ENCODE measurements at regions not wholly inside any gene's neighbourhood (a gene's known extent, or its start where the extent isn't known, plus 50 kb on each side); places are given as distances from the start of the nearest gene placed in this dataset.

DNA sequence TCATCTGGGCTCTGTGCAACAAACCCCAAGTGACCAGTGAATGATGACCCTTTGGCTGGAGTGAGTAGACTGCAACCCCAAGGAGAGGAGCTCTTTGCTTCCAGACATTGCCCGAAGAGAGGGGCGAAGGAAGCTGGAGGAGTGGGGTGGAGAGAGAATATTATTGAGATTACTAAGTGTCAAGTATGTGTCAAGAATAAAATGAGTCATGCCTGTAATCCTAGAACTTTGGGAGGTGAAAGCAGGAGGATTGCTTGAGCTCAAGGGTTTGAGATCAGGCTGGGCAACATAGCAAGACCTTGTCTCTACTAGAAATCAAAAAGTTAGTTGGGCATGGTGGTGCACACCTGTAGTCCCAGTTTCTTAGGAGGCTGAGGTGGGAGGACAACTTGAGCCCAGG is 142.0 kb upstream of the CCL2 start:
- no peak for DNase-seq

DNA sequence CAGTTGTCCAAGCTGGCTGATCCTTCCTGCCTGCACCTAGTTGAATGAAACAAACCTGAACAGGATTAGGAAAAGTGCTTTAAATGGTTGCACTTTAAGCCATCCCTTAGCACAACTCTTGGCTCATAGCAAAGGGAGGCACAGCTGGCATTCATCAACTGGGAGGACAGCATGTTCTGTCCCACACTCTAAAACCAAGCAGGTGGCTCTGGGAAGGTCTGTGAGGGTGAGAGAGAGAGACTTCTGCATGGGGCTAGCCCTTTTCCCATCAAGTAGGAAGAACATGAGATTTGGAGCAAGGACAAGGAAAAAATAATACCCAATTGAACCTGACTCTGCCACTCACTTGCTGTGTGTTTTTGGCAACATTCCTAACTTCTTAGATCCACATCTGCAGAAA is 140.9 kb upstream of the CCL2 start:
- DNase-seq = no peak

DNA sequence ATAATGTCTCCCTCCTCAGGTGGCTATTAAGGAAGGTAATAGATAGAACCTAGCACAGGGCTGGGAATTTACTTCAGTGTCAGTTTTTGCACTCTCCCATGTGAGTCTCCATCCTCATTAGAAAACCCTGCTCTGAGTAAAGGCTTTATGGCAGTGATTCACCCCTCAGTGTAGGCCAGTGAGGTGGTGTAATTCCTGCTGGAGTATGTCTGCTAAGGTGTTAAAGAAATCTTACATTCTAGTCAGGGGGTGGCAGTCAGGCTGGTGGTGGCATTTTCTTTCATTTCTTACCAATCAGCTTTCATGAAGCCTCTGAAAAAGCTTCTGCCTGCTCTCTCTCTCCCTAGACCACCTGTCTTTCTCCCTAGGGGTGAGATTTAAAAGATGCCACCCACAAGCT is 138.8 kb upstream of the CCL2 start:
- no peak for DNase-seq

DNA sequence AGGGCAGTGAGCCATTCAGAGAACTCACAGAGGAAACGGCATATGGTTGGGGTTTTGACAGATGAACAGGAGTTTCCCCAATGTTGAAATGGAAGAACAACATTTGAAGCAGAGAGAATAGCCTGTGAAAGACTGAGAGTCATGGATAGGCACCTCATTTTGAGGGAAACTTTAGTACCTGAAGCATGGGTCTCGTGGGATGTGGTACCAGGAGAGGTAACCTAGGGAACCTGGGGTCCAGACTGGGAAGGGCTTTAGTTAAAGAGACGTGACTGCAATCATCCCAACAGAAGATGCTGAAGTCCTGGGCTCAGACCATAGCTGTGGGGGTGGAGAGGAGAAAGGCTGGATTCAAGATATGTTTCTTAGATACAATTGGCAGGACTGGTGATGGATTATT is 137.8 kb upstream of the CCL2 start:
- DNase-seq = no peak

DNA sequence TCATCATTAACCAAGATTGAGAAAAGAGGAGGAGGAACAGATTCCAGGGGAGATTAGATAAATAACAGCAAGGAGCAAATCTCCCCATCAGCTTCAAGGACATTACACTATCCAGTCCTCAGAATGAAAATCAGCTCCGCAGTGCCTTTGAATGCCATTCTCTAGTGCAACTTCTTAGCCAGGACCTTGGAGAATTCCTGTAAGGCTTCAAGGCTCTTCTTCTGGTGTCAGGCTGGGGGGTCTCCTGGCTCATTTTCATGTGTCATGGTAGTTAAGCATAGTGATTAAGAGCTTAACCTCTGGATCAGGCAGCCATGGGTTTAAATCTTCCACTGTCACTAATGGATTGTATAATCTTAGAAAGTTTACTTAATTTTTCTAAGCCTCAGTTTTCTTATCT is 137.3 kb upstream of the CCL2 start:
- no peak for DNase-seq

DNA sequence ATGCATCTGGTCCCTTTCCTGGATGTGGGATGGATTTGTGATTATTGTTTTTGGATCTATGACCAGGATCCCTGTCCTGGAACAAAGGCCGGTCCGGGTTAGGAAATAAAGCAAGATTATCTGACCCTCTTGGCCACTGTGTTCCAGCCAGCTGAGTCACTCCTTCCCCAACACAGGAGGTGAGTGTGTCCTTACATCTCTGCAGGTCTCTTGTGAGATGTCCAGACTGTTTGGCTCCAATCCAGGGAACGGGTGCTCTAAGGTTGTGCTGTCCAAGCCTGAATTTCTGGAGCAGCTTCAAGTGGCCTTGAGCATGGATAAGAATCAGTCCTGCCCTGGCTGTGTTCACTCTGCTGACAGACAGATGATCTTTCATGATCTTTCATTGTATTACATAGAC is 136.5 kb upstream of the CCL2 start:
- DNase-seq = no peak

DNA sequence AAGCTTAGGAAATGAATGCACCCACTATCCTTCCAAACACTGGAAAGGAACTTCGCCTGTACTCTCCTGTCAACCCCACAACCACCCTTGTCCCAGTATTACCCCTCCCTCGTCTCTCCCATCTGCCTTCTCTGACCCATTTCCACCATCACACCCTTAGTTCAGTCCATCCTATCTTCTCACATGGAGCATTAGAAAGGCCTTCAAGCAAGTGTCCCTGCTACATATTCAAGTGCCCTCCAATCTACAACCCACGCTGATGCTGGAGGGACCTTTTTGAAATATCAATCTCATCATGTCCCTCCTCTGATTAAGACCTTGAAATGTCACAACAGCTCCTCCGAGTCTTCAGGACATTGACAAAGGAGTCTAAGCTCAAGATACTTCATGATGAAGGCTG is 133.8 kb upstream of the CCL2 start:
- DNase-seq = no peak

DNA sequence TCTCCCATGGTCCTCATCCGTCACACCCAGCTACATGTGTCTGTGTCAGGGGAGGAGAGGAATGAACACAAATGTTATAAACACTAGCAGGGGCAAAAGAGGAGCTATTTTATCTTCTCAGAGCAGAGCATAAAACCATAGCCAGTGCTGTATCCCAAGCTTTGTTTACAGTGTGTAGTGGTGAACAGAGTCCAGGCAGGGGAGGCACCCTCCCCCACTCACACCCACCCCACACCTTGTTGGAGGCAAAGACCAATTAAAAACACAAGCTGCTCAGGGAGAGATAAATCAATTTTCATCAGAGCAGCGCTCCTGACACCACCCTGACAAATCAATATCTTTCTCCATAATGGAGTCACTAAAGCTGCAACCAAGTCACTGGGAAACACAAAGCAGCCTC is 132.6 kb upstream of the CCL2 start:
- DNase-seq = no peak

DNA sequence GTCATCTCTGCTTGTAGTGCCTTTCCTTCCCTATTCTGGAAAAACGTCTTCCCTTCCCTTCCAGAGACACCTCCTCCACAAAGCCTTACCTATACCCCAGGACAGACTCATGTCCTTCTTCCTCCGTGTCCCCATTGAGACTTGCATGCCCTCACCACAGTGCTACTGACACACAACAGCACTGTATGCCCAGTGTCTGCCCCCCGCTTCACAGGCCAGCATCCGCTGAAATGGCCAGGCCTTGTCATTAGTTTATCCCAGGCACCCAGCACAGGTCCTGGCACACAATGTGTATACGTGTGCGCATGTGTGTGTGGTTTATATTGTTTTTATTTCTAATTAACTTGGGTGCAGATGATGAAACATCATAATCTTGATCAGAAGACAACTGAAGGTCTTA is 130.1 kb upstream of the CCL2 start:
- no peak for DNase-seq

DNA sequence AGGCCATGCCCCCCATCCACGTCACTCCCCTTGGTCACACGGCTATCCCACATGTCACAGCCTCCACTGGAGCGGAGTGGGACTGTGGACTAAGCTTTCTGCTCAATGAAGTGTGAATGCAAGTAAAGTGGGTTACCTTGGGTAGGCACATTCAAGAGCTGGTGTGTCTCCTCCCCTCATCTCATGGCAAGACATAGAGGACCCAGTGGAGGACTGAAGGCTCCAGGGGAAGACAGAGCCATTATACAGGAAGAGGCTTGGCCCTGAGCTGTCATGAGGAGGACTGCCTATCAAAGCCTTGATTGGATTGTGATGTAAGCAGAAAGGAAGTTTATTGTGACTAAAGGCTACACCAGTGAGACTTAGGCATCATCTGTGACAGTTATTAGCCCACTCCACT is 129.2 kb upstream of the CCL2 start:
- DNase-seq = no peak

DNA sequence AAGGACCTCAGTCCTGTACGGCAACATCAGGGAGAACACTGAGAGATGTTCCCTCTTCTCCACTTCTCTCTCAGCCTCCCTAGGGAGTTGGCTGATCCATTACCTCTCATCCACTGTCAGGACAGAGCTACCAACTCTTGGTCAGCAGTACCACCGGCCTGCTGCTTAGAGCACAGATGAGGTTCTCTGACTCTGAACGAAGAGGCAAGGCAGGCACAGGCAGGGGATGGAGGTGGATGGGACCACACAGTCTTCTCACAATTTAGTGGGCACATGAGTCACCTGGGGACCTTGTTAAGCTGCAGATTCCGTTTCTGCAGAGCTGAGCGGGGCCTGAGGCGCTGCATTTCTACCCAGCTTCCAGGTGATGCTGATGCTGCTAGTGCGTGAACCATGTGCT is 128.6 kb upstream of the CCL2 start:
- no peak for DNase-seq

DNA sequence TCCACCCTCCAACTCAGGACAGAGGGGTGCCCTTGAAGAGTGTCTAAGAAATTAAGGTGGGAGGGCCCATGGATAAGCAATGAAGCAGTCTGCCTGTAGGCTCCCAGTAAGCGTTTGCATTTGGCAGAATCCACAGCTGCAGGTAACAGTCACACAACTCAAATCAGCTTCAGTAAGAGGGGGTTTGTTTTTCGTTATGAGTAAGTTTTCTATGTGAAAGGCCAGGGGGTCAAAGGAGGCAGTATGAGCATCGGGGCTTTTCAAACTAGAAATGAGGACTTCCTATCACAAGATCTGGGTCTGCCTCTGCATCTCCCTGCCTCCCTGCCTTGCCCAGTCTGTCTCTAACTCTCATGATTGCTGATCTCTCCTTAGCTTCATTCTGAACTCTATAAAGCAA is 128.1 kb upstream of the CCL2 start:
- DNase-seq = no peak

DNA sequence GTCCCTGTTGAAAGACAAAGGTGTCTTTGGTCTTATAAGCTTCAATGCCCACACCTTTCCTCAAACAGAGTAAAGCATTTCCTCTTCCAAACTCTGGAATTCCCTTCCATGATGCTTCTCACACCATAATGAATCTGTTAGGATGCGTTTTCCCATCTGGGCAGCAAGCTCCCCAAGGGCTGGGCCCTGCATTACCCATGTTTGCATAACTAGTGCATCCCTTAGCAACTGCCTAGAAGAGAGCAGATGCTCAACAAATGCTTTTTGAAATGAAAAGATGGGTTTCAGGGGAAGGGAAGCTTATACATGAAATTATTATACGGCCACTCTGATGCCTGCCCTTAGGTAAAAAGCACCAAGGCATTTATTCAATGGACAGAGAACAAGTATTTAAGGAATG is 124.5 kb upstream of the CCL2 start:
- no peak for DNase-seq

DNA sequence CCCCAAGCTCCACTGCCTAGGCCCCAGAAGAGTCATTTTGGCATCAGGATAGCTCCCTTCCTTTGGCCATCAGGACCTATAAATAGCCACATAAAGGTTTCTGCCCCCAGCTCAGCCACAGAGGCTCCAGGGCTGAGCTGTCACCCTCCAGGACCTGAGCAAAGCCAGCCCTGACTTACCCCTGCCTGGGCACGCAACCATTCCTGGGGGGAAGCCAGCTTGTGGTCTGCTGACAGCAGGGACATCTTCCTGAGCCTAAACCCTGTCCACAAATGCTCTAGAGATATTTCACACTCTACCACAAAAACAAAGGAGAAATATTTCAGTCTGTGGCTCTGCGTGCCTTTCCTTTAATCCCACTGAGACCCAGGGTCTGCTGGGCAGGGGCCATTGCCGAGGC is 123.7 kb upstream of the CCL2 start:
- DNase-seq = no peak

DNA sequence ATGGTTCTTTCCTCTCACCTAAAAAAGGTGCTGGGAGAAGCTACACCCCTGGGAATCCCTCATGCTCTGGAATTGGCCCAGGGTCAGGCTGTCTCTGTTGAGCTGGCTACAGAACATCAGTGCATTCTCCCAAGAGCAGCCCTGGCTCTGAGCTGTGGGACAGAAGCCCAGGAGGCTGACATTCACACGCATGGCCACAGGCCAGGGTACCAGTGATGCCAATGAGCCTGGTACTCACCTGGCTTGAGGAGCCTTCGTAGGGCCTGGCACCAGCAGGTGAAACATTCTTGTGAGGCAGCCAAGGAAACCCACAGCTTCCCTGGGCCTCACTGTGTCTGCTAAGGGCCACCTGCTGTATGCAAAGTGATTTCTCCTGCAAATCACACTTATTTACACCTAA is 121.7 kb upstream of the CCL2 start:
- peak; percentile 9 for DNase-seq

DNA sequence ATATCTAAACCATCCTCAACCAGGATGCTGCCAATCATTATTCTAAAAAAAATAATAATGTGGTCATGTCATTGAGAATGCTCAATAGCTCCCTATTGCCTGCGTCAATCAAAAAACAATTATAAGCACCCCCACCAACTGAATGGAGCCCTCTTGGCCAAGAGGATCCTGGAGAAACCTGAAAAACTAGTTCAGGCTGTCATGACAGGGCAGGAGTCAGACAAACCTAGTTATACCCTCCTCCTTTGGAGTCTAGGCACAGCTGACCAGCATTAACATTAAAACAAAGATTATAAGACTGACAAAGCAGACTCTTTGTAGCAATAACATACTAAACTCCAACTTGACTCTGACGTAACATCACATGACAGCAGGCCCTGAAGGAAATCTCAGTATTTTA is 119.2 kb upstream of the CCL2 start:
- DNase-seq = no peak

DNA sequence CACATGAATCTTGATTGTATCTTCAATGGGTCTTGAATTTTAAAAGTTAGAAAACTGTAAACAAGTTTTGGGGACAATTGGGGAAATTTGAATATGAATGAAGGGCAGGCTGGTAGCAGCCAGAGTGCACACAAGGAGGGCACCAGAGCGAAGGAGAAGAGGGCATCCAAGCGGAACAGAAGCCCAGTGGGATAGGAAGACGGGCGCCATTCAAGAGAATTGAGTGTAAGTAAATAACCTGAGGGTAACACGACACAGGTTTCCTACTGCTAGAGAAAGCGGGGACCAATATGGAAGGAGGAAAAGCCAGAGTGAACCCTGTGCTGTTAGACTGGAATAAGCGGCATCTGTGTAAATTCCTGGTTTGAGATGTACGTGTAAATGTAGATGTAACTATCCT is 115.1 kb upstream of the CCL2 start:
- no peak for DNase-seq

DNA sequence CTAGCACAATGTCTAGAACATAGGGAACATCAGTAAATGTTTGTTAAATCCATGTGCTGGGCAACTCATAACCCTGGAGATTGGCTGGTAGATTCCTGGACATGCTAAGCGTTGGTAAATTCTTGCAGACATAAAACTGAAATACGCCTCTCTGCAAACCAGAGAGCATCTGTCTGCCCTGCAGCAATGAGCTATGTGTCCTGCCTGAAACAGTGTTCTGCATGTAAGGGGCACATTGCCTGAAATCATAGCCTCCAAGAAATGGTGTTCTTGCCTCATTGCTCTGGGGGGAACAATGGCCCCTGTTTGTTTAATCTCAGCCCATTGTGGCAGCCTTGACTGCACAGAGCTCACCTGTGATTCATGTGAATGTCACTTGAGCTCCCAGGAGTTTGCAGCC is 113.5 kb upstream of the CCL2 start:
- no peak for DNase-seq

DNA sequence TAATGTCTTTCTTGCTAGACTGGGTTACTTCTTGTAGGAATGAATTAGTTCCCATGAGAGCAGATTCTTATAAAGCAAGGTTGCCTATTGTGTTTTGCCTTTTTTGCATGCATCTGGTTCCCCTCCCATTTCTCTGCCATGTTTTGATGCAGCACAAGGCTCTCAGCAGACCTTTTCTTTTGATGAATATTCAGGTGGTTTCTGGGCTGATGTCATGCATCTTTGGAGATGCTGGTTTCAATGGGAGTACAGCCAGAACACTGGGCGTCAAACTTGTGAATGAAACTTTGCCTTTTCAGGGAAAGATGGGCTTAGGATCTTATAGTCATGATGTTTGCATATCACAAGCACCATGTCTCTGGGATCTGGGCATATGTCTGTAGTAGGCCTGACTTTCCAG is 111.7 kb upstream of the CCL2 start:
- DNase-seq = no peak

DNA sequence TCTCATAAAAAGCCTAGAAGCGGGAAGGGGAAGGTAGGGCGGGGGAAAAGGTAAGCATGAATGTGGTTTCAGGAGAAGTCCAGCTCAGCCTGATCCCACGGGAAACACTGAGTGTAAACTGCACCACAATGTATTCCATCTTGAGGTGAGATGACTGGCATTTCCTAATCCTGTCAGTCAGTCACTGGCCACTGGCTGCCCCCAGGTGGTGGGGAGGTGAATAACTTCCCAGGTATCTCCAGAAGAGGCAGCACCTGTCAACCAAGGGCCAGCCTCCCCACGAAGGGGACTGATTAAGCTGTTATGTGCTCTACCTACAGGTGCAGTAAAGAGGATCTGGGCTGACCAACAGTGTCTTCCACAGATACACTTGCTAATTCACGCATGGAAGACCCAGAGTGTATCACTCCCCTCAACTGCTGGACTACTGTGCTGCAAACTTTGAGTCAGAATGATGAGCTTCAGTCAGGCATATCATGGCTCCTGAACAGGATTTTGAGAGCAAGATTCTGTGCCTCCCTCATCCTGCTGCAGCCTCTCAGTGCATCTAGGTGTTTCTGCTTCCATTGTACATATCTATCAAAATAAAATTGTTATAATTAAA is 108.5 kb upstream of the CCL2 start:
- no peak for DNase-seq

DNA sequence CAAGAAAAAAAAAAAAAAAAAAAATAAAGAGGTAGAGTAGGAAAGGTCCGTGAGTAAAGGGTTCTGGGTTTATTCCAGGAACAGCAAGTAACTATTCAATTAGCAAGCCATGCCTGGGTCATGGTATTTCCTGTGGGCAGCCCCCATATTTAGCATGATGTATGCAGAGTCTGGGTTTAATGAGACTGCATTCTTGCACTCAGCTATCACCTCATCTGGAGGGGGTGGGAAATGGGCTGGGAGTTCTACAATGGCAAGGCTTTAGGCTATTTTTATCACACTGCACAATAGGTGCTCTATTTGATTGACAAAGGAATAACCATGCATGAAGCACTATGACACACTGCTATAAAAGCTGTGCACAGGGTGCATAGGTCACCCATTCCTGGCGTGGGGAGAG is 104.0 kb upstream of the CCL2 start:
- no peak for DNase-seq

DNA sequence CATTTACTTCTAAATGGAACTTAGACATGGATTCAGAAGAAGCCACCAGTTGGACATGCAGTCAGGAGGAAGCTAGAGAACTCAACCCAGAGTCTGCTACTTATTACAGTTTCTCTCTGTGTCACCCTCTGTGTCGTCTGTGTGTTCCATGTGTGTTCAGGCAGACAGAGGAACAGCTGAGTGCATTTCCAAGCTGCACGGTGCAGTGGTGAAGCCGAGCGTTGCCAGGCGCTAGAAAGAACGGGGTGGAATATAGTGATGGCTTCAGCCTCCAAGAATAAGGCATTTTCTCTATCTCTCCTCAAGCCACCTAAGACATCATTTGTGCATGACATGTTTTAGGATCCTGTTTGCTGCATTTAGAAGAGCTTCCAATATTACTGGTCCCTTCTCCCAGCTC is 101.1 kb upstream of the CCL2 start:
- no peak for DNase-seq

DNA sequence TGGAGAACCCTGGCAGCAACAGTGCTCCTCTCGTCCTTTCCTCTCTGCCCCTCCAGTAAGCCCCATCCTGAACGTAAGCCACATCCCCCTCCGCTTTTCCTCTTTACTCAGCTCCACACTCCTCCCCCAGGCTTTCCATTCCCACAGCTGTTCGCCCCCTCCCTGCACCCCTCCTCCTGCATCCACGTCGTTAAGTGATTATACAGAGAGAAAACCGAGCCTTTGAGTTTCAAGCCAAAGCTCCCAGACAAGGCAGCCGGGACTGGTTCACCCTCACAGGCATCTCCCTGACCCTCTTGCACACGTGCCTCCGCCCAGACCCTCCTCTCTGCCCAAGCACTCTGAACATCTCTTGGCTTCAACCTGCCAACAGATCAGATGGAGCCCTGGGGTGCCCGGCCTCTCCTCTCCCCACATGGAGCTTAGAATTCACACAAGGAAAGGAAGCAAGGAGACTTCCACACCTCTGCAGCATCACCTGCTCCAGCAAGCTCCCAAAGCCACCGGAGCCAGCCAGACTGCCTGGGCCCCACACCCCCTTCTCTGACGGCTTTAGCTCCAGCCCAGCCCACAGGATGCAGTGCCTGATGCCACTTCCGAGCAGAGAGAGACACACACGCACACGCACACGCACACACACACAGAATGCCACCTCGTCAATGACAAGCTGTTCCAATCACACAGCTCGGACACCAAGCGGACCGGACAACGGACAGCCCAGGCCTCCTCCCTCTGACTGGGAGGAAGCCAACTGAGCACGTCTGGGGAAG is 99.9 kb upstream of the CCL2 start:
- DNase-seq = no peak

DNA sequence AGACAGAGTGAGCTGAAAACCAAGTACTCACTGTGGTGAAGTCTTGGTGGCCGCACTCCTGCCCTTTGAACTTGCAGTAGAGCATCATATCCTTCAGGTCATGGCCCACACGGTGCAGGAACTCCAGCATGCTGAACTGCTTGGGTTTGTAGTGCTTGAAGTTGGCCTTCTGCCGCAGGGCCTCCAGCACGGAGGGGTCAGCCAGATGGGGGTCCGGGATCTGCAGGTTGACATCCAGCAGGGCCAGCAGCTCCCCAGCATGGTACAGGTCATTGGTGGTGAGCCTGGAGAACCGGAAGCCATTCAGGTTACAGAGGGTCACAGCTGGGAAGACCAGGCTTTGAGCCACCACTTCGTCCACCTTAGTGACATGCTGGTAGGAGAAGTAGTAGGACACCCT is 99.1 kb upstream of the CCL2 start:
- DNase-seq = no peak

DNA sequence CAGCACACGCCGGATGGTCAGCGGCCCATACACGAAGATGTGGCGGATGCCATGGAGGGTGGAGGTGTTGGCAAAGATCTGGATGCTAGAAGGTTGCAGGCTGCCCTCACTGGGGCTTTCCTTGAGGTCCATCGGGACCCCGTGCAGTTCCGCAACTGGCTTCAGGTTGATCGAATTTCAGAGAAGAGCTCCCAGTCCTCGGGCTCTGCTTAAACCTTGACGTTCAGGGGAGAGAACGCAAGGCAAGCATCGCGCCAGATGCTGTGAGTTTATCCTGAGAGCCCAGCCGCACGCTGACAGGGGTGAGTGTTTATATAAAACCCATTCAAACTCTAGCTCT is 98.7 kb upstream of the CCL2 start:
- no peak for DNase-seq
